HepG2 (cell line): ENCODE measurements at regions not wholly inside any gene's neighbourhood (a gene's known extent, or its start where the extent isn't known, plus 50 kb on each side); places are given as distances from the start of the nearest gene placed in this dataset.

Source experiments
- ATAC-seq: fragments of 200-7000 bp; cut with Tn5 transposase; 3 replicates; pipeline ENCODE4 v1.9.1; 2020; ENCODE audit warnings: mild to moderate bottlenecking, moderate library complexity
- BruUV-seq: library from RNA; stranded (reverse); fragments of 400-500 nt; replicated peaks from 2 replicates; lab custom pipeline; 2021; lab: Mats Ljungman, UMichigan
- CTCF ChIA-PET: fragments of 300-600 bp; formaldehyde crosslinking; extraction: SDS; loops from one replicate; lab custom pipeline; 2021; ENCODE audit warnings: low total read pairs, inconsistent platforms, low intra/inter-chr PET ratio; lab: Yijun Ruan, JAX
- POLR2A ChIA-PET: fragments of 350-600 bp; sonication (Branson Sonifier 250); formaldehyde crosslinking; loops from one replicate; lab custom pipeline; 2020; ENCODE audit warnings: antibody characterized with exemption, inconsistent platforms; lab: Yijun Ruan, JAX
- DNase-seq: peaks from one replicate; pipeline ENCODE4 v3.0.0-alpha.2; 2015; ENCODE audit warnings: low spot score
- FAIRE-seq: peaks from 3 replicates; lab custom pipeline; 2011; peaks lifted over from hg19 to GRCh38; lab: Jason Lieb, UNC
- H2AFZ ChIP-seq: one replicate; pipeline ENCODE4 v1.6.1; 2011; ENCODE audit warnings: low read length, inconsistent platforms
- H3K27ac ChIP-seq: fragments of 300-600 bp; 3 replicates; pipeline ENCODE4 v1.8.0; 2011; ENCODE audit warnings: mixed run types, mild to moderate bottlenecking, mixed read lengths, low read length, inconsistent platforms; ENCODE audit not compliant: insufficient read depth; ENCODE audit errors: extremely low read length
- H3K27me3 ChIP-seq, 2 experiments: fragments of 200-600 bp in 1 of 2; 2 replicates in 1 of 2; 3 replicates in 1 of 2; pipeline versions ENCODE4 v1.6.0 to v1.8.0; 2011; ENCODE audit warnings: low read length in 2 of 2, mild to moderate bottlenecking in 2 of 2, moderate library complexity in 2 of 2, inconsistent platforms in 1 of 2; ENCODE audit not compliant: insufficient read depth in 2 of 2, control insufficient read depth in 1 of 2
- H3K36me3 ChIP-seq, 2 experiments: fragments of 200-600 bp in 1 of 2; replicated peaks in 1 of 2; 2 replicates in 1 of 2; 3 replicates in 1 of 2; pipeline versions ENCODE4 v1.5.1 to v1.8.0; 2011; ENCODE audit warnings: low read length in 2 of 2, inconsistent platforms in 1 of 2; ENCODE audit not compliant: insufficient read depth in 2 of 2, control insufficient read depth in 1 of 2
- H3K4me1 ChIP-seq: 2 replicates; pipeline ENCODE4 v1.5.1; 2012; ENCODE audit warnings: low read length, inconsistent platforms; ENCODE audit not compliant: insufficient read depth
- H3K4me2 ChIP-seq: 2 replicates; pipeline ENCODE4 v1.6.0; 2011; ENCODE audit warnings: low read depth, low read length, inconsistent platforms
- H3K4me3 ChIP-seq, 3 experiments: fragments of 200-600 bp in 1 of 3; sonication (generic), shearing (Covaris generic) in 1 of 3; replicated peaks in 1 of 3; 2 replicates each; pipeline ENCODE4 v1.5.1; 2011 to 2016; ENCODE audit warnings: low read length in 3 of 3, inconsistent platforms in 2 of 3, low read depth in 2 of 3, mild to moderate bottlenecking in 2 of 3, control low read depth in 1 of 3, mixed read lengths in 1 of 3; ENCODE audit not compliant: insufficient read depth in 1 of 3
- H3K79me2 ChIP-seq: one replicate; pipeline ENCODE4 v1.6.1; 2011; ENCODE audit warnings: low read length, inconsistent platforms; ENCODE audit not compliant: insufficient read depth
- H3K9ac ChIP-seq: 2 replicates; pipeline ENCODE4 v1.6.0; 2011; ENCODE audit warnings: mild to moderate bottlenecking, low read depth, low read length, inconsistent platforms; ENCODE audit not compliant: insufficient read depth
- H3K9me3 ChIP-seq: 2 replicates; pipeline ENCODE4 v1.5.1; 2012; ENCODE audit warnings: mild to moderate bottlenecking, low read length
- H4K20me1 ChIP-seq: 2 replicates; pipeline ENCODE4 v1.6.0; 2011; ENCODE audit warnings: inconsistent platforms, mild to moderate bottlenecking, low read length, moderate library complexity; ENCODE audit not compliant: insufficient read depth
- AGO1 ChIP-seq: fragments of 200-400 bp; formaldehyde crosslinking; IDR thresholded peaks from 2 replicates; pipeline ENCODE4 v1.6.1; 2017; ENCODE audit warnings: mild to moderate bottlenecking, low read depth, low read length, moderate library complexity; ENCODE audit not compliant: poor library complexity, severe bottlenecking
- BRD4 ChIP-seq: sonication (generic); formaldehyde crosslinking; IDR thresholded peaks from 2 replicates; pipeline ENCODE4 v1.4.0; 2020; ENCODE audit warnings: missing genetic modification reagents
- CREB1 ChIP-seq, 2 experiments: fragments of 450-650 bp in 1 of 2; IDR thresholded peaks; 2 replicates each; pipeline ENCODE4 v1.6.1; 2016 to 2017; ENCODE audit warnings: control low read depth in 1 of 2, mild to moderate bottlenecking in 1 of 2, missing compliant biosample characterization in 1 of 2, missing genetic modification characterization in 1 of 2
- HOMEZ ChIP-seq: IDR thresholded peaks from 2 replicates; pipeline ENCODE4 v1.6.1; 2016; ENCODE audit warnings: low read depth
- MTA3 ChIP-seq: sonication (generic); formaldehyde crosslinking; IDR thresholded peaks from 2 replicates; pipeline ENCODE4 v1.4.0; 2020; ENCODE audit warnings: missing genetic modification reagents
- PHF8 ChIP-seq: sonication (generic); formaldehyde crosslinking; IDR thresholded peaks from 2 replicates; pipeline ENCODE4 v1.5.0; 2020; ENCODE audit warnings: missing genetic modification reagents
- POLR2G ChIP-seq: fragments of 200-400 bp; formaldehyde crosslinking; IDR thresholded peaks from 2 replicates; pipeline ENCODE4 v1.6.1; 2018; ENCODE audit warnings: mild to moderate bottlenecking, low read depth, low read length, moderate library complexity
- TAF1 ChIP-seq: sonication (generic); formaldehyde crosslinking; IDR thresholded peaks from 2 replicates; pipeline ENCODE4 v1.4.0; 2020; ENCODE audit warnings: missing genetic modification reagents
- ZNF354B ChIP-seq: sonication (generic); formaldehyde crosslinking; IDR thresholded peaks from 2 replicates; pipeline ENCODE4 v1.8.0; 2022; ENCODE audit warnings: mild to moderate bottlenecking, missing genetic modification reagents
- ZNF543 ChIP-seq: sonication (generic); formaldehyde crosslinking; IDR thresholded peaks from 2 replicates; pipeline ENCODE4 v1.4.0; 2020; ENCODE audit warnings: mild to moderate bottlenecking, missing genetic modification reagents
- WGBS: methylation state at CpG from one replicate; pipeline ENCODE4 v1.1.6; 2017; ENCODE audit warnings: low lambda C conversion rate; 5-methylcytosine and 5-hydroxymethylcytosine counted together
- in situ Hi-C: cut with HindIII; loops from 2 replicates; pipeline ENCODE4 v1.10.0; 2017; ENCODE audit warnings: low pct_unique_long_range_greater_than_20kb; ENCODE audit not compliant: extremely low pct_ligation_motif_present
- intact Hi-C: fragments of 100-400 bp; cut with micrococcal nuclease; formaldehyde crosslinking; loops from one replicate; pipeline ENCODE4 v1.10.0; 2022; ENCODE audit not compliant: unreplicated experiment

- Histone ChIP-seq H3K4me1 (no peaks in the 10 kb centered on the region), H3K4me3 (no peak overlapping the region), H3K9me3 (no peaks in the 10 kb centered on the region), H3K27me3 (no peaks in the 10 kb centered on the region), H3K27ac (no peak overlapping the region), H3K36me3 (no peaks in the 10 kb centered on the region), H3K4me2 (no peak overlapping the region), H2AFZ (no peak overlapping the region), H3K9ac (no peak overlapping the region), H4K20me1 (no peaks in the 10 kb centered on the region), H3K79me2 (no peaks in the 10 kb centered on the region)
- WGBS = 0% methylated on average over 3 of the region's 3 CpGs
- DNase-seq (no peak), ATAC-seq (no peak), FAIRE-seq (no peak)
- in situ Hi-C loops (no loop called here), intact Hi-C loops (no loop called here)
- CTCF ChIA-PET = no interaction called here
- BruUV-seq = no TSS peak
- POLR2A ChIA-PET = no interaction called here
- TF ChIP-seq HOMEZ (CRISPR knock-in tag) (no peak), AGO1 (no peak), POLR2G (no peak), BRD4 (CRISPR knock-in tag) (no peak), MTA3 (CRISPR knock-in tag) (no peak), ZNF354B (CRISPR knock-in tag) (no peak), CREB1 (IDR thresholded peaks at IDR 0.05) (no peak), CREB1 (CRISPR knock-in tag; IDR thresholded peaks at IDR 0.05) (no peak)
Observed at GRCh38 chr2:106606652-106607051, 119.5 kb downstream of the CD8B2 start.

DNA sequence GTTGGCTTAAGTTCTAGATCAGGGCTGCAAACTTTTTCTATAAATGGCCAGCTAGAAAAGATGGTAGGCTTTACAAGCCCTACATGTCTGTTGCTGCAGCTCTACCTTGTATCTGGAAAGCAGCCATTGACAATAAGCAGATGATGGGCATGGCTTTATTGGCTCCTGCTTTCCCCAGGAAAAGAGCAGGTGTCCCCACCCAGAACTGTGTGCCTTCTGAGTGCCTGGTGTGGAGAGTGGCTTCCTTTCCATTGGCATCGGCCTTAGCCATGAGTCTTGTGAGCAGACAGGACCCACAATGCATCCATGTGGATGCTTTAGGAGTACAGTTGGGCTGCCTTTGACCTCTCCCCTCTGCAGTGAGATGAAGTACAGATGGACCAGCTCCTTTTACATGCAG is 120.2 kb downstream of the CD8B2 start:
- H3K9me3 ChIP-seq = no peaks in the 10 kb centered on the region
- H3K4me3 ChIP-seq = no peak overlapping the region
- ChIA-PET CTCF (no interaction called here), POLR2A (no interaction called here)
- DNase-seq = no peak
- ATAC-seq = no peak
- no peak overlapping the region for H2AFZ ChIP-seq
- intact Hi-C loops = no loop called here
- 0% methylated on average over 1 of the region's 1 CpG for WGBS
- BruUV-seq = no TSS peak
- no peaks in the 10 kb centered on the region for H3K27me3 ChIP-seq
- no peak for FAIRE-seq
- H3K4me1 ChIP-seq = no peaks in the 10 kb centered on the region
- in situ Hi-C loops = no loop called here
- H3K36me3 ChIP-seq = no peaks in the 10 kb centered on the region
- no peaks in the 10 kb centered on the region for H4K20me1 ChIP-seq
- no peaks in the 10 kb centered on the region for H3K79me2 ChIP-seq
- no peak for TF ChIP-seq ZNF543 (CRISPR knock-in tag)
- TF ChIP-seq TAF1 (CRISPR knock-in tag) = no peak
- TF ChIP-seq PHF8 = no peak
- H3K9ac ChIP-seq = no peak overlapping the region
- no peak overlapping the region for H3K27ac ChIP-seq
- no peak overlapping the region for H3K4me2 ChIP-seq
